Body of pancreas (tissue), 4 donors: ENCODE measurements at regions not wholly inside any gene's neighbourhood (a gene's known extent, or its start where the extent isn't known, plus 50 kb on each side); places are given as distances from the start of the nearest gene placed in this dataset.

Experiments
- POLR2A ChIP-seq, 3 donors: fragments of 450-650 bp; IDR thresholded peaks; one replicate each; pipeline ENCODE4 v1.6.1; 2016; ENCODE audit warnings: antibody characterized with exemption in 3 of 3, mild to moderate bottlenecking in 2 of 3
- TF ChIP-seq, protein P1 (sequence below), 7 experiments: fragments of 450-650 bp in 4 of 7; fragments of 200-600 bp in 3 of 7; sonication (generic) in 3 of 7; IDR thresholded peaks; one replicate each; pipeline ENCODE4 v1.5.1; 2016 to 2019; ENCODE audit warnings: antibody characterized with exemption in 7 of 7

DNA sequence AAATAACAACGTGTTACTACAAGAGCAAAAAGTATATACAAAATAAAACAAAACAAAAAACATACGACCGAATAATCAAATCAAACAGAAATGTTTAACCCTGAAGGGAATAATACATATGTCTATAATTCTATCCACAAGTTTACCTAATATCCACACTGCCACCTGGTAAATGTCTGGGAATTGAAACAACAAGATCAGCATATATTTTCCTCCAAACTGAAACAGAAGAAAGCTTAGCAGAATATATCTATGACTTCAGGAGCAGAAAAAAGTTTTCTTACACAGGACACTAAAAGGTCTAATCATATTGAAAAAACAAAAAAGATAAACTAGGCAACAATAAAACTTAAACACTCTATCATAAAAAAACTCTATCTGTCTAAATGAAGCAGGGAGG lies 404.0 kb downstream of the CDH11 start:
- TF ChIP-seq, protein P1, sequence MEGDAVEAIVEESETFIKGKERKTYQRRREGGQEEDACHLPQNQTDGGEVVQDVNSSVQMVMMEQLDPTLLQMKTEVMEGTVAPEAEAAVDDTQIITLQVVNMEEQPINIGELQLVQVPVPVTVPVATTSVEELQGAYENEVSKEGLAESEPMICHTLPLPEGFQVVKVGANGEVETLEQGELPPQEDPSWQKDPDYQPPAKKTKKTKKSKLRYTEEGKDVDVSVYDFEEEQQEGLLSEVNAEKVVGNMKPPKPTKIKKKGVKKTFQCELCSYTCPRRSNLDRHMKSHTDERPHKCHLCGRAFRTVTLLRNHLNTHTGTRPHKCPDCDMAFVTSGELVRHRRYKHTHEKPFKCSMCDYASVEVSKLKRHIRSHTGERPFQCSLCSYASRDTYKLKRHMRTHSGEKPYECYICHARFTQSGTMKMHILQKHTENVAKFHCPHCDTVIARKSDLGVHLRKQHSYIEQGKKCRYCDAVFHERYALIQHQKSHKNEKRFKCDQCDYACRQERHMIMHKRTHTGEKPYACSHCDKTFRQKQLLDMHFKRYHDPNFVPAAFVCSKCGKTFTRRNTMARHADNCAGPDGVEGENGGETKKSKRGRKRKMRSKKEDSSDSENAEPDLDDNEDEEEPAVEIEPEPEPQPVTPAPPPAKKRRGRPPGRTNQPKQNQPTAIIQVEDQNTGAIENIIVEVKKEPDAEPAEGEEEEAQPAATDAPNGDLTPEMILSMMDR (IDR thresholded peaks at IDR 0.05): no peak
- TF ChIP-seq POLR2A (IDR thresholded peaks at IDR 0.05): no peak
